HG02885 (cell line): ENCODE measurements at regions not wholly inside any gene's neighbourhood (a gene's known extent, or its start where the extent isn't known, plus 50 kb on each side); places are given as distances from the start of the nearest gene placed in this dataset.
"Not testable (repeated sequence)": the region's sequence is repeated elsewhere in the genome, so short reads cannot be mapped to it uniquely, and the experiment has no call there.

Experiments used
- ATAC-seq: cut with Tn5 transposase; IDR thresholded peaks from one replicate; pipeline ENCODE4 v1.9.1; 2021; ENCODE audit warnings: mild to moderate bottlenecking; ENCODE audit not compliant: unreplicated experiment, poor library complexity

DNA sequence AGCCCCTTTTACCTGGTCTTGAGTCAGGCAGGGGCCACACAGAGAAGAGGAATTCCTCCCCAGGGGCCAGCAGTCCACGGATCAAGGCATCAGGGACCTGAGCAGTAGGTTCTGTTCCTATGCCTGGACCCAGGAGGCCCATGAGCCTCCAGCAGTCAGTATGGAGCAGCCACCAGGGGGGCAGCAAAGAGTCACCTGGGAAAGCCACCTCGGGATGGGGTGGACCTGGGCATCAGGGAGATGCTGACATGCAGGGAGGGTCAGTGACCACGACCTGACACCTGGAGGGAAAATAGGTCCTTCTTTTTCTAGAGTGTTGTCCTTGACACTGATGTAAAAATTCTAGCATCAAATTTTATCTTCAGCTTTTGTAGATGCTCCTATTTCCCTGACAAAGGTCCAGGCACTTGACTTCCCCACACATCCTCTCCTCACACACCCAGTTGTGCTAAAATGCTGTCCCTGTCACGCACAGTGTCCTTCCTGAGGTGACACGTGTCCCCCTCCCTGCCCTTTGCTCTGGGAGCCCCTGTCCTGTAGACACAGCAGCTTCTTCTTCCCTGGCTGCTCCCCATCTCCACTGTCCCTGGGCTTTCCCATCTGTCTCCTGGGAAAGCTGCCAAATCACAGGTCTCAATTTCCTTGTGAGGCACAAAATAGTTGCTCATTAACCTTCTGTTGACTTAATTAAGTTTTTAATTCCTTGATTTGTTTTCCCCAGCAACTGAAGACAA lies 70.0 kb upstream of the IGLL5 start:
- no peak for ATAC-seq

DNA sequence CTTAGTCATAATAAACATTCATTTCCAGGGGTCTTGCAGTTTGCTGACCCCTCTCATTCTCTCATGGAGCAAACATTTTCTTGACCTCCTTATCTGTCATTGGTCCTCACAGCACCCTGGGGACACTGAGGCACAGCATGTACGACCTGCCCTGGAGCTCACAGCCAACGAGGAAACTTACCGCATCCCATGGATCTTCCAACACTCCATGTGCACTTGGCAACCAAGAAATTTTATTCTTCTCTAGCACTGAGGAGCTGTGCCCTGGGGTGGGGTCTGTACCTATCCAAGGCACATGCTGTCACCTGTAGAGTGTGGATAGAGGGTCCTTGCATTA lies 69.4 kb upstream of the IGLL5 start:
- ATAC-seq = no peak

DNA sequence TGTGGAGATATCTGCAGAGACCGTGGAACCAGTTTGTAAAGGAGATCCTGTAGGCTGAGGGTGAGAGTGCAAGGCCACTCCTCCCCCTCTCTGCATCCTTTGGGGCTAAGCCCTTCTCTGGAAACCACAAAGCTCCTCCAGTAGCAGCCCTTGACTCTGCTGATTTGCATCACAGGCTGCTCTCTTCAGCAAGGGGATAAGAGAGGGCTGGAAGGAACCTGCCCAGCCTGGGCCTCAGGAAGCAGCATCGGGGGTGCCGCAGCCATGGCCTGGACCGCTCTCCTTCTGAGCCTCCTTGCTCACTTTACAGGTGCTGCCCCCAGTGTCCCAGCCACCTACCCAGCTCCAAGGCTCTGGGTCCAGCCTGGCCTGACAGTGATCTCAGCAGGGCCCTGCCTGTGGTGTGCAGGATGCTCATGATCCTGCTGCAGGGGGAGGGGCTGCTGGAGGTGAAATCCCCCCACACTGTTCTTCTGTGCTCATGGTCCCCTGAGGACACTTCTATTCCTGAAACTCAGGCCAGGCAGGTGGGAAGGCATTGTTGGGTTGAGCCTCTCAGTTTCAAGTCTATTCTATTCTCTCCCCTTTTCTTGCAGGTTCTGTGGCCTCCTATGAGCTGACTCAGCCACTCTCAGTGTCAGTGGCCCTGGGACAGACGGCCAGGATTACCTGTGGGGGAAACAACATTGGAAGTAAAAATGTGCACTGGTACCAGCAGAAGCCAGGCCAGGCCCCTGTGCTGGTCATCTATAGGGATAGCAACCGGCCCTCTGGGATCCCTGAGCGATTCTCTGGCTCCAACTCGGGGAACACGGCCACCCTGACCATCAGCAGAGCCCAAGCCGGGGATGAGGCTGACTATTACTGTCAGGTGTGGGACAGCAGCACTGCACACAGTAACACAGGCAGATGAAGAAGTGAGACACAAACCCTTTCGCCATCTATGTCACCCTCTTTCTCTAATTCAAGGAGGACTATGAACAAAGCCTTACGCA lies 68.5 kb upstream of the IGLL5 start:
- ATAC-seq = peak; percentile 73

DNA sequence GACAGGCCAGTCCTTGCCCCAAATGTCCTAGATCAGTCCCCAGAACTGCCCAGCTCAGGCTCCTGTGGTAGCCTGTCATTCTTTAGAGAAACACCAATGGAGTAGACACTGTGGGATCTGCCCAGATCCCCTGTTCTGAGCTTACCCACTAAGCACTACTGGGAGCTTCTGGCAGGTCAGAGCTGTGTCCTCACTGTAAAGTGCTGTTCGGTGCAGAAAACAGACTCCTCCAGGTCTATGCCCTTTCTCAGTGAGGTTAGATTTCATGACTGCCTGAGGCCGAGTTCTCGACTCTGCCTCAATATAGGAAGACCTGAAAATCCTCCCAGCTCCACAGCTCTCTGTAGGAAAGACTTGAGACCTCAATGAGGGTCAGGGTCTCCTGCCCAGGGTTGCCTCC lies 67.5 kb upstream of the IGLL5 start:
- ATAC-seq = no peak

DNA sequence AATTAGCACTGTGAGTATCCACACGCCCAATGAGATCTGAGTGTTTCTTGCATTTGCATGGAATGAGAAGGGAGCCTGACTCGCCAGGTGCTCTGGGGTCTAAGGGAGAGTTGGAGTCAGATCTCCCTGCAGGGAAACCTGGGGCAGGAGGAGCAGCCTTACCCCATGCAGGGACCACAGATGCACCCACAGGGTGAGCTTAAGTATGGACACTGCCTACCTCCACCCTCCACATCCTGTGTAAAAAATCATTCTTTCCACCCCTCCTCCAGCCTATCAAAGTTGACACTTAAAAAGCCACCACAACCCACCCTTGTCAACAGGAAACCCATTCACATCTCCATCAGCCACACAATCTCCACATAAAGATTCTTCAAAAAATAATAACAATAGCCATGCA lies 67.0 kb upstream of the IGLL5 start:
- no peak for ATAC-seq

DNA sequence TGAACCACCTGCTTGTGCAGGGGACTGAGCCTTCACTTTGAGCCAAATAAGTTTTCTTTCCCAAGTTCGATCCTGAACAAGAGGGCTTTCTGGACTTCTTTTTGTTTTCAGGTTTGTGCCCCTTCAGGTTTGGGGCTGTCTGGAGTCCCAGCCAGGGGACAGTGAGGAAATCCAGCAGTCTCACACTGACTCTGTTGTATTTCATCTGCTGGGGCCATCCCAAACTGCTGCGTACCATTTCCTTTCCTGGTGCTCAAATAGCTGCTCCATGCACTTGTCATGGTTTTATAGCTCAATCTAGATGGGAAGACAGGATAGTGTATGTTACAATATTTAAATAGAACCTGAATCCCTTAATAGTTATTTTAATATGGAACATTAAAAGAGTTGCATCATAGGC lies 66.3 kb upstream of the IGLL5 start:
- no peak for ATAC-seq

DNA sequence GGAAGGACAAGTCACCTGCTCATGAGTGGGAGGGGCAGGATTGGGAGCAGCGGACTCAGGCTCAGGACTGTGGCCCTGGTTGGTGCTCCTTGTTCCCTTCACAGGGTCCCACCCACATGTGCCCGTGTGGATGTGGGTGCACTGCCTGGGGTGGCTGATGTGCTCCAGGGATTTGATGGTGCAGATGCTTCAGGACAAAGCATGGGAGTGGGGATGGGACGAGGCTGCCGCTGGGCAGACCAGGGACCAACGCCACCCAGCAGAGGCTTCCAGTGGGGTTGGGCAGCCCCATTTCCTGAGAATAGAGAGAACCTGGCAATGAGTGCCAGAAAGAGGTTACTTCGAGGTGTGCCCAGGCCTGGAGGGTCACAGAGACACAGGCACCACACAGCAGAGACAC lies 65.5 kb upstream of the IGLL5 start:
- ATAC-seq = no peak

DNA sequence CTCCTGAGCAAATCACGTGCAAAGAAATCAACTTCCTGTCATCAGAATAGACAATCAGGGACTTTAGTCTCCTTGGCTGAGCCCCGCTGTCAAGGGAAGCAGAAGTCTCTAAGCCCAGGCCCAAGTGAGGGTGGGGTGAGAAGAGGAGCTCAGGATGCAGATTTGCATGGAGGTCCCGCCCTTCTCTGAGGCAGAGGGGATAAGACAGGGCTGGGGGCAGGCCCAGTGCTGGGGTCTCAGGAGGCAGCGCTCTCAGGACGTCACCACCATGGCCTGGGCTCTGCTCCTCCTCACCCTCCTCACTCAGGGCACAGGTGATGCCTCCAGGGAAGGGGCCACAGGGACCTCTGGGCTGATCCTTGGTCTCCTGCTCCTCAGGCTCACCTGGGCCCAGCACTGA lies 65.1 kb upstream of the IGLL5 start:
- not testable (repeated sequence) for ATAC-seq

DNA sequence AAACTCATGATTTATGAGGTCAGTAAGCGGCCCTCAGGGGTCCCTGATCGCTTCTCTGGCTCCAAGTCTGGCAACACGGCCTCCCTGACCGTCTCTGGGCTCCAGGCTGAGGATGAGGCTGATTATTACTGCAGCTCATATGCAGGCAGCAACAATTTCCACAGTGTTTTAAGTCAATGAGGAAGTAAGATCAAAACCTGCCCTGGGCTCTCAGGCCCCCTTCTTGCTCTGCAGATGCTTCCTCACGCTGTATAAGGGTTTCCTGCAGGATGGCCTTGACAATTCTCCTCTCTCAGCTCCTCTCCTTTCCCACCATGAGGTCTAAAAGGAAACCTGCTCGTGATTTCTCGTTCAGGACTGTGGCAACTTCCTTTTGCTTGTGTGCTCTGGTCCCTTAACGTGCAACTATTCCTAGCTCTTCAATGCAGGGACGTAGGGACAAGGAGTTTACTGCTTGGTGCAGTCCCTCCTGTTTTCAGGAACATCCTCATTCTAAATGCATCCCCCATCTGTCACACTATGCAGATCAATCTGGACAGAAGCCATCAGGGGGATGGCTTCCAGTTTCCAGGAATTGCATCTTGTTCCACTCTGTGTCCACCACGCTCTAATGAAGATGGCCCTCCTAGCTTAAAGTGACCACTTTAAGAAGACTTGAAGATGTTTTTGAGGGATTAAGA lies 64.3 kb upstream of the IGLL5 start:
- ATAC-seq = no peak

DNA sequence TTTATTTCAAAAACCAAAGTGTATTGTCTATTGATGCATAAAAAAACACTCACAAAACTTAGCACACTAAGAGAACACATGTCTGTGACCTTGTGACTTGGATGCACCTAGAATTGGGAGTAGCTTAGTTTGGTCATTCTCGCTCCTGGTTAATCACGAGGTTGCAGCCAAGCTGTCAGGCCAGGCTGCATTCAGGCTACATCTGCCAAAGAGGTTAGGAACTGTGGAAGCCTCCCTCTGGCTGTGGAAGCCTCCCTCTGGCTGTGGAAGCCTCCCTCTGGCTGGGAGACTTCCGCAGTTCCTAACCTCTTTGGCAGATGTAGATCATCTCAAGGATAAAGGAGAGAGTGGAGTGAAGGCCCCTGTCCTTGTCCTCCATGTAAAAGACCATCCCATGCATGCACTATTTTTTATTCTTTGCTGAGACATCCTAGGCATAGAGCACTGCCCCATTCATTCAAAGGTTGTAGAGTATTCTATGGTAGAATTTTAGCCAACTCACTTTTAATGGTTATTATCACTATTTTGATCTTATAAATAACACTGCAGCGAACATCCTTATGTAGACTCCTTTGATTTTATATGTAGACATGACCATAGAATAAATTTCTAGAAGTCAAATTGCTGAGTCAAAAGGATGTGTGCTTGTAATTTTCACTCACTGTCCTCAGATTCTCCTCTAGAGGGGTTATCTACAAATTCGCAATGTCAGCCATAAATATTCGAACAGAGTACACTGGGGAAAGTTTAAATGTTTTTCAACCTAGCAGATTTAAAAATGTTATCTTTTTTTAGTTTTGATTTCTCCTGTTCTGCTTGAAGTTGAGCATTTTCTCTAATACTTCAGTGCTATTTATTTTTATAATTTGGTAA lies 63.0 kb upstream of the IGLL5 start:
- ATAC-seq = no peak

DNA sequence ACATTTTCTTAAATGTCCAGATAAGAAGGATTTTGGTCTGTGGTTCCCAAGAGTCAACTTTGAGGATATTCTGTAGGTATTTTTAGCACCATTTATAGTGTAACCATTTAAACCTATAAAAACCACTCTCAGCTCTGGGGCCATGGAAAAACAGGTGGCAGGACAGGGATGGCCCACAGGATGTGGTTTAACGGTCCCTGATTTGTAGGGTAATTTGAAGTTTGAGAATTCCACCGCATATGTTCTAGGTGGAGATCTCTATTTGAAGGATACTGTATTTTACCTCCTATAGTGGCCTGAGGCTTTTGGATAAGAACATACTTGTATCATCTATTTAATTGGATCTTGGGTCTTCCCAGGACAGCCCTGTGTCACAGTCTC lies 62.4 kb upstream of the IGLL5 start:
- ATAC-seq = no peak

DNA sequence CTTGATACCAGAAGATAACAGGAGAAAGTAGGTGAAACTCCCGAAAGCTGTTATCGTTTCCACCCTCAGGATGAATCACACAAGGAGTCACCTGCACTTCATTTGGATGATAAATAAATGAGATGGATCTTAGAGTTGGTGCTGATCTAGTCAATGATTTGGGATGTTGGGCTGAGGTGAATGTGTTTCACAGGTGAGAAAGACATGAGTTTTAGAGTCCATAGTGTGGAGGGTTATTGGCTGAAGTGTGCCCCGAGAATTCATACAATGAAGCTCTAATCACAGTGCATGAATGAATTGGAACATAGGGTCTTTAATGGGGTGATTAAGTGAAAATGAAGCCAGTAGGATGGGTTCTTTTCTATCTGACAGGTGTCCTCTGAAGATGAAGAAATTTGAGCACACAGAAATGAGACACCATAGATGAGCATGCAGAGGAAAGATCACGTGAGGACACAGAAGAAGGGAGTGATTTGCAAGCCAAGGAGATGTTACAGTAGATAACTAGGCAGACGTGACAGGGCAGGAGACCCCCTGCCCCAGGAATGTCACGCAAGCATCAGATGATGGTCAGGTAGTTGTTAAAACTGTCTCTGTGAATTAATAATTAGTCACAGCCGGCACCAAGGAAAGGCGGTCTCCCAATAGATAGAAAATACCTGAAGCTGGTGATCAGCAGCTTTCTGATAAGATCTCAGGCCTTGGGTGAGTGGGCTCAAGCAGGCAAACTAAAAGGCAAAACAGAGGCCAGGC lies 60.3 kb upstream of the IGLL5 start:
- no peak for ATAC-seq

DNA sequence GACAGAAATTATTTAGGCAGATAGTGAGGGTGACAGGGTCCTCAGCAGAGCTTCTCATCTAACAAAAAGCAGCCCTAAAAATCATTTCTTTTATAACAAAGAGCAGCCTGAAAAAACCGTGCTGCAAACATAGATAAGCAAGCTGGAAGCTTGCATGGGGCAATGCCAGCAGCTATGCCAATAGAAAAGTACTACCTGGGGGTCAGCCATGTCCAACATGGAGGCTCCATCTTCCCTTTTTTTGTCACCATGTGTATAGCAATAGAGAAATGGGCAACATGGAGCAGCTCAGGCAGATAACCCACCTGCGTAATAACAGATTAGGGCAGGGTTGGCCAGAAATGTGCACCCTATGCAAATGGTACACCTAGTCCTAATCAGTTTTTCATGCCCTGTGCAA lies 57.4 kb upstream of the IGLL5 start:
- ATAC-seq = no peak

DNA sequence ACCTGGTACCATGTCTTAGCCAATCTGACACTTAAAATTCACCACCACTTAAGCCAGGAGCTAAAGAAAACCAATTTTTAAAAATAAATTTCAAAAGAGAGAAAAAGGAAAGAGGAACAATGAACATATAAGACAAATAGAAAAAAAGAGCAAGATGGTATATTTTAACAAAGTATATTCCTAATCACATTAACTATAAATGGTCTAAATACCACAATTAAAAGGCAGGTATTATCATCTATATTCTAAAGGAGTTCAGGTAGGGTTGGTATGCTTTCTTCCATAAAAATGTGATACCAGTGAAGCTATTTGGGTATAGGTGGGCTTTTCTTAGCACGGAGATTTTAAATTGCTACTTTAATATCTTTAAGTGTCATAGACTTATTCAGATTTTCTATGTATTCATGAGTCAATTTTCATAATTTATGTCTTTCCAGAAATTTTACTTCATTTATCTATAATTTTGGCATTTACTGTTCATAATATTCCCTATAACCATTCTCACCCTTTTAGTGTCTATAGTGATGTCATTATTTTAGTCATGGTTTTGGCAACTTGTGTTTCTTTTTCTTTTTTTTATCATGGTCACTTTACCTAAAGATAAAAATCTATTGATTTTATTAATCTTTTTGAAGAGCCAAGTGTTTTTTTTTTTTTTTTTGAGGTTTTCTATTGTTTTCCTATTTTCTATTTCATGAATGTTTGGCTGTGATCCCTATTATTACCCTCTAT lies 56.5 kb upstream of the IGLL5 start:
- ATAC-seq = no peak

DNA sequence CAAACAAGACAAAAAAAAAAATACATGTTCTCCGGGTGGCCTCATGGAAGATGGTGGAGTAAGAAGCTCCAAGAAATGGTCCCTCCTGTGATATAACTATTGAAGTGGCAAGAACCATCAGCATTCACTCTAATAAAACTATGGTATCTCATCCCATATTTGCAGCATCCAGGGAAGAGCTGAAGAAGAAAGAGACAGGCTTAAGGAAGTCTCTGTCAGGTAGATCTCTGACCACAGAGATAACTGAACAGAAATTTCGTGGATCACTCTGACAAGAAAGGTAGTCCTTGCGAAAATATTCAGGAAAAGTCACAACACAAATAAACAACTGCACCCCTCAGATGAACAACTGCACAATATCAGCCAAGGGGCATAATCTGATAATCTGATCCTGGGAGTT lies 54.6 kb upstream of the IGLL5 start:
- ATAC-seq = no peak

DNA sequence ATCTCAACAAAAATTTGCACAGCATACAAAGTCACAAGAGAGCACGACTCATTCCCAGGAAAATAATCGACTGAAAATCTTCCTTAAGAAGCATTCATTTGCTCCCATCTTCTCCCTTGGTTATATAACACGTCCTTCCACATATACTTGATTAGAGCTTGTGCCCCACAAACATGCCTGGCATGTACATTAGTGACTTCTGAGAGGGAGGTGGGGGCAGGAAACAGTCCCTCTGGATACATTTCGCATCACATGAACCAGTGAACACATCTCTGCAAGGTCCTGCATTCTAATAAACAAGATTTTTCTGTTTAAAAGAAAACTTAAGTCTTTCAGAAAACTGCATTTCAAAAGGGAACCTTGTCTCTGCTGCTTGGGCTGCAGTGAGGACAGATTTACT lies 54.1 kb upstream of the IGLL5 start:
- no peak for ATAC-seq

DNA sequence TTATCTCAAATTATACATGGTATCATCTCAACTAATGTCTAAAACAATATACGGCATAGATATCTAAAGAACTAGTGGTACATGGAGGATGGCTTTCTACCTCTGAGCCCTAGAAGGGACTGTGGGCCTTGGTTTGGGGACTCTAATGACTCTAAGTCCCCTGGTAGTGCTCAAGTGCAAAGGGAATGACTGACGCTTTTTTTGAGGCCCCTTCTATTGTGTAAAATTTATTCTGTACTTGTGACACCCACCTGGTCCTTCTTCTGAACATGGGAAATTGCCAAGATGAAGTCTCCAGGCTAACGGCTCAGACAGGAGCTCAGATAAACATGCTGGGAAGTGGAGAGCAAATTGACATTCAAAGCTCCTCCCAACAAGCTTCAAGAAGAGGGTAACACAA lies 53.4 kb upstream of the IGLL5 start:
- no peak for ATAC-seq

DNA sequence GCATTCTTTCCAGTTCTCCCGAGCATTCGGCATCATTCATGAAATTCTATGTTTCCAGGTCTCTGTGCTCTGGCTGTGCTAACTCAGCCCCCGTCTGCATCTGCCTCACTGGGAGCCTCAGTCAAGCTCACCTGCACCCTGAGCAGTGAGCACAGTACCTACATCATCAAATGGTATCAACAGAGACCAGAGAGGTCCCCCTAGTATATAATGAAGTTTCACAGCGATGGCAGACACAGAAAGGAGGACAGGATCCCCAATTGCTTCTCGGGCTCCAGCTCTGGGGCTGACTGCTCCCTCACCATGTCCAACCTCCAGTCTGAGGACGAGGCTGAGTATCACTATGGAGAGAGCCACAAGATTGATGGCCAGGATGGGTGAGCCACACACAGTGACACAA lies 52.8 kb upstream of the IGLL5 start:
- no peak for ATAC-seq

DNA sequence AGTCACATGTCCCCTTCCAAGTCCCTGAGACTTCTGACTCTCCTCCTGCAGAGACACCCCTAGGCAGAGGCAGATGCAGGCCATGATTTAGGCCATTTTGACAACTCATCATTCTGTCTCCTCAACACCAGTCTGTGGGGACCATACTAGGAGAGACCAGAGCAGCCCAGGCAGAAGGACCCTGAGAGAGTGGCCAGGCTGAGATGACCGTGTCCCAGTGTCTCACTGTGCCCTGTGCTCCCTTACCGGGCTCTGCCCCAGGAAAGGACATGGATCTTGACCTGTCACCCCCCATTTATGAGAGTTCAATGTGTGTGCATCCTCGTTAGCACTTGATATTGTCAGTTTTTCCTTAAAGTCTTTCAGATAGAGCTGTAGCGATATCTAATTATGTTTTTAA lies 52.4 kb upstream of the IGLL5 start:
- no peak for ATAC-seq
